ENCODE measurements at regions not wholly inside any gene's neighbourhood (a gene's known extent, or its start where the extent isn't known, plus 50 kb on each side); places are given as distances from the start of the nearest gene placed in this dataset.

DNA sequence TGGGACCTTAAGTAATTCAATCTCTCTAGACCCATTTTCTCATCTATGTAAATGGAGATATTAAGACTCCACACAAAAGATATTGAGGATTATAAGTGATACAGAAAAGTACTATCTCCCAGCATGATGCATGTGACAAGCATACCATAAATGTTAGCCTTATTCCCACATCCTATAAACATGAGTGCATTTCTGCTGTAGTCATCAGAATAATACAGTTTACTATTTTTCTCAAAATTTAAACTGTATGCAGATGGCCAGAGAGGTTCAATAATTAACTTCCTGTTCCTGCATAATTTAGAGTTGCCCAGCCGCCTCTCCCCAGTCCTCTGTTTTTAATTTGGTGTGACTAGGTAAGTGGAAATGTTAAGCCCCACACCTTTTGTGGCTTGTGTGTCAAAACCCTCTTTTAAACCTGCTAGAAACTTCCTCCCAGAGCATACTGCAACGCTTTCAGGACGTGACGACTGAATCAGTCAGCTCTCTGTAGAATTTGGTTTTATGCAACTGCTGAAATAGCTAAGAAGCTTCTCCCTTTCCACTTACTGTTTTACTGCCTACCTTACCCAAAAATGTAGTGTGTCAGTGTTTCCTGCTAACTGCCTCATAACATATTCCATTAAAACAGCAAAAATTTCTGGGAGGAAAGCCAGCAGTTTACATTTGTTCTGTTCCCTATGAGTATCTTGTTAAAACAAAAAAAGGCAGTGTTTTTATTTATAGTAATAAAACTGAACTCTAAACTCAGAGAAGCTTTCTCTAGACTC lies 1037.9 kb downstream of the EPHA3 start:
- Histone ChIP-seq H3K9ac (replicated peaks; ENCODE audit: extremely low read depth, insufficient read depth, low read length) (no peak overlapping the region), H2AFZ (ENCODE audit: low read depth, low read length) (no peak overlapping the region), H3K27ac (ENCODE audit: insufficient read depth, low read depth, low read length) (no peak overlapping the region), H3K9me1 (replicated peaks; ENCODE audit: control insufficient read depth, extremely low read depth, insufficient read depth, low read length) (no peaks in the 10 kb centered on the region), H3K36me3 (ENCODE audit: control insufficient read depth in 2 of 2, extremely low read depth in 1 of 2, insufficient read depth in 2 of 2, low read length in 2 of 2) (no peaks in the 10 kb centered on the region), H4K20me1 (replicated peaks; ENCODE audit: control insufficient read depth, extremely low read depth, insufficient read depth, low read length) (no peaks in the 10 kb centered on the region), H3K4me1 (ENCODE audit: control insufficient read depth, extremely low read depth, insufficient read depth, low read length) (no peaks in the 10 kb centered on the region), H3K4me3 (replicated peaks in 1 of 3; ENCODE audit: insufficient read depth in 1 of 3, low read depth in 1 of 3, low read length in 3 of 3) (no peak overlapping the region), H3K79me2 (ENCODE audit: control insufficient read depth, insufficient read depth, low read length) (no peaks in the 10 kb centered on the region), H3K9me3 (replicated peaks; ENCODE audit: control insufficient read depth, insufficient read depth, low read length) (no peaks in the 10 kb centered on the region), H3K27me3 (ENCODE audit: control insufficient read depth in 2 of 2, insufficient read depth in 2 of 2, low read length in 2 of 2) (no peaks in the 10 kb centered on the region), H3K4me2 (ENCODE audit: insufficient read depth, low read length) (no peak overlapping the region)
- CTCF ChIA-PET, result no interaction called here
- dilution Hi-C loops (cut with MboI; ENCODE audit: extremely low pct_ligation_motif_present, low sequenced_read_pairs), result no loop called here
- intact Hi-C loops (cut with micrococcal nuclease), result no loop called here
- FAIRE-seq (no peak), DNase-seq (ENCODE audit: low read depth, low spot score) (no peak)
- BruUV-seq (replicated peaks), result no TSS peak
- TF ChIP-seq POLR2AphosphoS5 (IDR thresholded peaks at IDR 0.05; ENCODE audit: insufficient read depth, low read depth, low read length) (no peak), MYC (IDR thresholded peaks at IDR 0.05; ENCODE audit: low read depth, low read length) (no peak), FOS (IDR thresholded peaks at IDR 0.05; ENCODE audit: borderline replicate concordance, insufficient read depth, low read length) (no peak), CTCF (IDR thresholded peaks at IDR 0.05; ENCODE audit: extremely low read depth in 1 of 2, insufficient read depth in 1 of 2, low read depth in 1 of 2, low read length in 2 of 2) (no peak), GATA2 (IDR thresholded peaks at IDR 0.05; ENCODE audit: insufficient read depth, insufficient read length, low read depth, low read length) (no peak), JUN (IDR thresholded peaks at IDR 0.05; ENCODE audit: borderline replicate concordance, insufficient read depth, insufficient read length, low read depth) (no peak)
- TF ChIP-seq, protein P1, sequence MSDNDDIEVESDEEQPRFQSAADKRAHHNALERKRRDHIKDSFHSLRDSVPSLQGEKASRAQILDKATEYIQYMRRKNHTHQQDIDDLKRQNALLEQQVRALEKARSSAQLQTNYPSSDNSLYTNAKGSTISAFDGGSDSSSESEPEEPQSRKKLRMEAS (IDR thresholded peaks at IDR 0.05; ENCODE audit: insufficient read depth, insufficient read length), result no peak
- POLR2A ChIA-PET, result no interaction called here

Measured in endothelial cell of umbilical vein (primary cell).